H9 (cell line): ENCODE measurements at regions not wholly inside any gene's neighbourhood (a gene's known extent, or its start where the extent isn't known, plus 50 kb on each side); places are given as distances from the start of the nearest gene placed in this dataset.

Experiments
- DNase-seq: peaks from one replicate; pipeline ENCODE4 v3.0.0-alpha.2; 2017
- H2AFZ ChIP-seq: one replicate; pipeline ENCODE4 v1.6.1; 2013; ENCODE audit warnings: mild to moderate bottlenecking, low read length, control low read depth, moderate library complexity
- H2AK5ac ChIP-seq: 2 replicates; pipeline ENCODE4 v1.6.1; 2013; ENCODE audit warnings: low read length, control low read depth, mixed read lengths; ENCODE audit not compliant: insufficient read length
- H2BK120ac ChIP-seq: one replicate; pipeline ENCODE4 v1.6.1; 2013; ENCODE audit warnings: low read depth, mild to moderate bottlenecking, low read length, control low read depth, inconsistent platforms; ENCODE audit not compliant: poor library complexity, severe bottlenecking
- H2BK12ac ChIP-seq: 2 replicates; pipeline ENCODE4 v1.6.1; 2013; ENCODE audit warnings: low read length, control low read depth, mixed read lengths, low read depth; ENCODE audit not compliant: insufficient read length
- H2BK15ac ChIP-seq: 2 replicates; pipeline ENCODE4 v1.6.1; 2013; ENCODE audit warnings: low read depth, low read length, control low read depth
- H2BK20ac ChIP-seq: one replicate; pipeline ENCODE4 v1.6.1; 2013; ENCODE audit warnings: low read depth, mild to moderate bottlenecking, low read length, control low read depth, inconsistent platforms; ENCODE audit not compliant: poor library complexity, severe bottlenecking
- H2BK5ac ChIP-seq: 2 replicates; pipeline ENCODE4 v1.6.1; 2013; ENCODE audit warnings: low read length, control low read depth, mixed read lengths; ENCODE audit not compliant: insufficient read length
- H3K14ac ChIP-seq: 2 replicates; pipeline ENCODE4 v1.6.1; 2013; ENCODE audit warnings: low read length, control low read depth; ENCODE audit not compliant: insufficient read depth
- H3K18ac ChIP-seq: 2 replicates; pipeline ENCODE4 v1.6.1; 2013; ENCODE audit warnings: low read depth, mild to moderate bottlenecking, mixed read lengths, low read length, control low read depth; ENCODE audit not compliant: insufficient read length
- H3K23ac ChIP-seq: 2 replicates; pipeline ENCODE4 v1.6.1; 2013; ENCODE audit warnings: low read length, control low read depth, mixed read lengths, low read depth; ENCODE audit not compliant: insufficient read length
- H3K23me2 ChIP-seq: 2 replicates; pipeline ENCODE4 v1.6.1; 2013; ENCODE audit warnings: low read depth, mild to moderate bottlenecking, mixed read lengths, low read length, control low read depth; ENCODE audit not compliant: insufficient read length, poor library complexity, severe bottlenecking
- H3K27ac ChIP-seq: 2 replicates; pipeline ENCODE4 v1.5.1; 2013; ENCODE audit warnings: low read length, control low read depth, mixed read lengths, low read depth; ENCODE audit not compliant: insufficient read length
- H3K27me3 ChIP-seq: 2 replicates; pipeline ENCODE4 v1.6.1; 2013; ENCODE audit warnings: low read length, control low read depth, inconsistent platforms; ENCODE audit not compliant: insufficient read depth
- H3K4ac ChIP-seq: 2 replicates; pipeline ENCODE4 v1.6.1; 2013; ENCODE audit warnings: low read depth, mild to moderate bottlenecking, control low read depth, inconsistent platforms, low read length, moderate library complexity
- H3K4me1 ChIP-seq: 2 replicates; pipeline ENCODE4 v1.6.1; 2013; ENCODE audit warnings: low read length, control low read depth, inconsistent platforms; ENCODE audit not compliant: insufficient read depth
- H3K4me2 ChIP-seq: 2 replicates; pipeline ENCODE4 v1.6.1; 2013; ENCODE audit warnings: low read length, control low read depth, mixed read lengths; ENCODE audit not compliant: insufficient read length, insufficient read depth
- H3K56ac ChIP-seq: 2 replicates; pipeline ENCODE4 v1.6.1; 2013; ENCODE audit warnings: low read depth, mild to moderate bottlenecking, mixed read lengths, low read length, control low read depth; ENCODE audit not compliant: insufficient read length
- H3K79me1 ChIP-seq: 2 replicates; pipeline ENCODE4 v1.6.1; 2013; ENCODE audit warnings: low read depth, mild to moderate bottlenecking, moderate library complexity, low read length, control low read depth, inconsistent platforms; ENCODE audit not compliant: insufficient read depth, poor library complexity, severe bottlenecking
- H3K79me2 ChIP-seq: 2 replicates; pipeline ENCODE4 v1.6.1; 2013; ENCODE audit warnings: low read length, control low read depth, inconsistent platforms; ENCODE audit not compliant: insufficient read depth
- H3K9ac ChIP-seq: 2 replicates; pipeline ENCODE4 v1.6.1; 2013; ENCODE audit warnings: low read length, control low read depth, mixed read lengths; ENCODE audit not compliant: insufficient read length; ENCODE audit errors: extremely low read depth
- H3K9me3 ChIP-seq: one replicate; pipeline ENCODE4 v1.6.1; 2013; ENCODE audit warnings: low read depth, low read length, inconsistent platforms; ENCODE audit not compliant: control insufficient read depth
- H3T11ph ChIP-seq: one replicate; pipeline ENCODE4 v1.6.1; 2013; ENCODE audit warnings: mild to moderate bottlenecking, low read length, control low read depth, inconsistent platforms
- H4K20me1 ChIP-seq: one replicate; pipeline ENCODE4 v1.6.1; 2013; ENCODE audit not compliant: control insufficient read depth, insufficient read length, insufficient read depth
- H4K5ac ChIP-seq: 2 replicates; pipeline ENCODE4 v1.6.1; 2013; ENCODE audit warnings: low read depth, mild to moderate bottlenecking, mixed read lengths, low read length, control low read depth; ENCODE audit not compliant: insufficient read length
- H4K8ac ChIP-seq: replicated peaks from 2 replicates; pipeline ENCODE4 v1.6.1; 2013; ENCODE audit warnings: low read length, control low read depth, mixed read lengths, low read depth; ENCODE audit not compliant: insufficient read length
- H4K91ac ChIP-seq: 2 replicates; pipeline ENCODE4 v1.6.1; 2013; ENCODE audit warnings: low read depth, mild to moderate bottlenecking, moderate library complexity, mixed read lengths, low read length, control low read depth; ENCODE audit not compliant: insufficient read length
- H3K27ac Mint-ChIP-seq, 3 experiments: 2 replicates in 2 of 3; 3 replicates in 1 of 3; pipeline ENCODE4 v1.8.0; 2020 to 2021; ENCODE audit warnings: mixed read lengths in 3 of 3, mild to moderate bottlenecking in 1 of 3, moderate library complexity in 1 of 3
- H3K27me3 Mint-ChIP-seq: 2 replicates; pipeline ENCODE4 v1.8.0; 2021; ENCODE audit warnings: low read depth, mild to moderate bottlenecking, moderate library complexity, mixed read lengths
- H3K36me3 Mint-ChIP-seq, 3 experiments: 2 replicates in 2 of 3; 3 replicates in 1 of 3; pipeline ENCODE4 v1.8.0; 2020 to 2021; ENCODE audit warnings: low read depth in 3 of 3, mixed read lengths in 3 of 3; ENCODE audit not compliant: insufficient read depth in 1 of 3
- H3K4me1 Mint-ChIP-seq, 2 experiments: 2 replicates each; pipeline ENCODE4 v1.8.0; 2020; ENCODE audit warnings: mixed read lengths in 2 of 2
- H3K4me3 Mint-ChIP-seq, 2 experiments: 2 replicates in 1 of 2; 3 replicates in 1 of 2; pipeline ENCODE4 v1.8.0; 2020 to 2021; ENCODE audit warnings: mild to moderate bottlenecking in 2 of 2, mixed read lengths in 2 of 2, moderate library complexity in 1 of 2
- H3K9me3 Mint-ChIP-seq, 2 experiments: 2 replicates in 1 of 2; 3 replicates in 1 of 2; pipeline ENCODE4 v1.8.0; 2020; ENCODE audit warnings: mild to moderate bottlenecking in 2 of 2, mixed read lengths in 2 of 2, moderate library complexity in 1 of 2
- CTCF ChIP-seq: fragments of 200-600 bp; sonication (generic); conservative IDR thresholded peaks from 3 replicates; pipeline ENCODE4 v1.8.0; 2021; ENCODE audit warnings: antibody characterized with exemption, mild to moderate bottlenecking
- WGBS: extraction: QIAGEN DNeasy Blood & Tissue Kit; methylation state at CpG from one replicate; pipeline ENCODE4 v1.1.7; 2013; ENCODE audit warnings: missing lambda C conversion rate, low lambda C conversion rate, mixed read lengths; ENCODE audit not compliant: insufficient read length; ENCODE audit errors: extremely low coverage; 5-methylcytosine and 5-hydroxymethylcytosine counted together

- Histone ChIP-seq H2BK15ac (no peak overlapping the region), H3K4me2 (no peak overlapping the region), H3K23me2 (no peaks in the 10 kb centered on the region), H4K5ac (no peak overlapping the region), H3K23ac (no peak overlapping the region), H2BK12ac (no peak overlapping the region), H2AFZ (no peak overlapping the region), H3K56ac (no peak overlapping the region), H3K27me3 (no peaks in the 10 kb centered on the region), H3K79me1 (no peaks in the 10 kb centered on the region), H3K9me3 (peaks cover 10% of the 10 kb centered on the region), H3K4ac (no peak overlapping the region), H3K18ac (no peak overlapping the region), H3K4me1 (no peaks in the 10 kb centered on the region; the same call in 1 of the 2 replicates), H2AK5ac (no peak overlapping the region), H3K79me2 (no peaks in the 10 kb centered on the region), H2BK120ac (no peak overlapping the region), H3K9ac (no peak overlapping the region), H3K27ac (no peak overlapping the region), H3T11ph (no peak overlapping the region), H4K91ac (no peak overlapping the region), H4K8ac (no peak overlapping the region), H3K14ac (no peak overlapping the region), H4K20me1 (no peaks in the 10 kb centered on the region), H2BK20ac (no peak overlapping the region), H2BK5ac (no peak overlapping the region)
- TF ChIP-seq CTCF, result no peak
- Mint-ChIP-seq H3K27ac (no peak overlapping the region), H3K4me3 (no peak overlapping the region), H3K9me3 (peaks cover 11 to 15% of the 10 kb centered on the region in 2 experiments), H3K4me1 (peaks cover 5 to 11% of the 10 kb centered on the region in 2 experiments; a peak in 3 of 4 replicates), H3K27me3 (no peaks in the 10 kb centered on the region), H3K36me3 (peaks cover 0 to 14% (median 8%) of the 10 kb centered on the region in 3 experiments; a peak in 4 of 7 replicates)
- DNase-seq, result no peak
- no CpG with 5 or more reads among the region's 9 CpGs for WGBS
These were observed 148.9 kb upstream of the RBPJ start for GRCh38 chr4:26171941-26172340.
